GM12891 (cell line): ENCODE measurements at regions not wholly inside any gene's neighbourhood (a gene's known extent, or its start where the extent isn't known, plus 50 kb on each side); places are given as distances from the start of the nearest gene placed in this dataset.

ENCODE experiments used
- PAX5 ChIP-seq: IDR thresholded peaks from 2 replicates; pipeline ENCODE4 v1.6.1; 2011; ENCODE audit warnings: low read length, moderate library complexity, mild to moderate bottlenecking; ENCODE audit not compliant: insufficient read depth, severe bottlenecking
- POLR2A ChIP-seq: IDR thresholded peaks from 2 replicates; pipeline ENCODE4 v1.6.1; 2011; ENCODE audit warnings: low read depth, low read length, control low read depth
- POLR2AphosphoS5 ChIP-seq: IDR thresholded peaks from 2 replicates; pipeline ENCODE4 v1.6.1; 2011; ENCODE audit warnings: low read depth, low read length, control low read depth
- POU2F2 ChIP-seq: IDR thresholded peaks from 2 replicates; pipeline ENCODE4 v1.6.1; 2011; ENCODE audit warnings: low read depth, mild to moderate bottlenecking, control low read depth, low read length, moderate library complexity
- SPI1 ChIP-seq: IDR thresholded peaks from 2 replicates; pipeline ENCODE4 v1.6.1; 2011; ENCODE audit warnings: low read depth, low read length, control low read depth
- TAF1 ChIP-seq: IDR thresholded peaks from 2 replicates; pipeline ENCODE4 v1.6.1; 2011; ENCODE audit warnings: low read depth, low read length, control low read depth

GRCh38 chr4:123114915-123115756, 192.7 kb upstream of the NUDT6 start:
- no peak for TF ChIP-seq PAX5
- TF ChIP-seq TAF1, result no peak
- TF ChIP-seq POLR2AphosphoS5, result no peak
- TF ChIP-seq POLR2A, result no peak
- TF ChIP-seq SPI1, result no peak
- TF ChIP-seq POU2F2, result no peak
